MM.1S (cell line): ENCODE measurements at regions not wholly inside any gene's neighbourhood (a gene's known extent, or its start where the extent isn't known, plus 50 kb on each side); places are given as distances from the start of the nearest gene placed in this dataset.

Experiments used
- DNase-seq: peaks from one replicate; pipeline ENCODE4 v3.0.0-alpha.2; 2015
- H2AFZ ChIP-seq: fragments of 300-600 bp; sonication (generic); 2 replicates; pipeline ENCODE4 v1.6.0; 2016; ENCODE audit warnings: antibody characterized with exemption, low read length
- H3F3A ChIP-seq: fragments of 300-600 bp; sonication (generic); 2 replicates; pipeline ENCODE4 v1.6.1; 2016; ENCODE audit warnings: mild to moderate bottlenecking, antibody characterized with exemption, low read length, moderate library complexity, mixed read lengths; ENCODE audit not compliant: insufficient read depth
- H3K27ac ChIP-seq: fragments of 300-600 bp; sonication (generic); 2 replicates; pipeline ENCODE4 v1.5.1; 2016; ENCODE audit warnings: mild to moderate bottlenecking, low read length
- H3K27me3 ChIP-seq: fragments of 300-600 bp; sonication (generic); replicated peaks from 2 replicates; pipeline ENCODE4 v1.6.0; 2016; ENCODE audit warnings: low read length; ENCODE audit not compliant: insufficient read depth
- H3K36me3 ChIP-seq: fragments of 300-600 bp; sonication (generic); replicated peaks from 2 replicates; pipeline ENCODE4 v1.6.1; 2016; ENCODE audit warnings: mild to moderate bottlenecking, low read length, mixed read lengths; ENCODE audit not compliant: insufficient read depth
- H3K4me1 ChIP-seq: fragments of 300-600 bp; sonication (generic); 2 replicates; pipeline ENCODE4 v1.6.1; 2016; ENCODE audit warnings: low read length, mixed read lengths
- H3K4me2 ChIP-seq: fragments of 300-600 bp; sonication (generic); 2 replicates; pipeline ENCODE4 v1.6.0; 2016; ENCODE audit warnings: low read depth, low read length
- H3K4me3 ChIP-seq: fragments of 300-600 bp; sonication (generic); 2 replicates; pipeline ENCODE4 v1.5.1; 2016; ENCODE audit warnings: low read length, mixed read lengths
- H3K79me2 ChIP-seq: fragments of 300-600 bp; sonication (generic); 2 replicates; pipeline ENCODE4 v1.6.1; 2016; ENCODE audit warnings: mixed run types, low read length, mixed read lengths
- H3K9ac ChIP-seq: fragments of 300-600 bp; sonication (generic); 2 replicates; pipeline ENCODE4 v1.6.1; 2016; ENCODE audit warnings: low read length, mixed read lengths
- H3K9me2 ChIP-seq: fragments of 300-600 bp; sonication (generic); replicated peaks from 2 replicates; pipeline ENCODE4 v1.6.1; 2016; ENCODE audit warnings: mild to moderate bottlenecking, low read length, mixed read lengths; ENCODE audit not compliant: insufficient read depth
- H3K9me3 ChIP-seq: fragments of 300-600 bp; sonication (generic); replicated peaks from 2 replicates; pipeline ENCODE4 v1.6.1; 2016; ENCODE audit warnings: mild to moderate bottlenecking, low read length, mixed read lengths; ENCODE audit not compliant: insufficient read depth
- H4K20me1 ChIP-seq: fragments of 300-600 bp; sonication (generic); 2 replicates; pipeline ENCODE4 v1.6.1; 2016; ENCODE audit warnings: mild to moderate bottlenecking, low read length, moderate library complexity, mixed read lengths; ENCODE audit not compliant: insufficient read depth
- CTCF ChIP-seq: fragments of 300-600 bp; sonication (generic); IDR thresholded peaks from 2 replicates; pipeline ENCODE4 v1.5.1; 2016; ENCODE audit warnings: antibody characterized with exemption, low read length, mixed read lengths
- EZH2 ChIP-seq: fragments of 300-600 bp; sonication (generic); optimal IDR thresholded peaks from 2 replicates; pipeline ENCODE3; 2017; ENCODE audit warnings: low read depth, mild to moderate bottlenecking, antibody characterized with exemption, low read length, mixed read lengths
- EZH2phosphoT487 ChIP-seq: fragments of 300-600 bp; sonication (generic); IDR thresholded peaks from 2 replicates; pipeline ENCODE4 v1.6.1; 2018; ENCODE audit warnings: antibody characterized with exemption, low read length

- H3K4me3 ChIP-seq = no peak overlapping the region
- H3F3A ChIP-seq = no peaks in the 10 kb centered on the region
- H3K9ac ChIP-seq = no peak overlapping the region
- H3K9me2 ChIP-seq = no peaks in the 10 kb centered on the region
- TF ChIP-seq EZH2 (no peak), EZH2phosphoT487 (no peak), CTCF (no peak)
- H3K4me1 ChIP-seq = no peaks in the 10 kb centered on the region
- no peak for DNase-seq
- H3K36me3 ChIP-seq = no peaks in the 10 kb centered on the region
- no peak overlapping the region for H3K4me2 ChIP-seq
- no peak overlapping the region for H2AFZ ChIP-seq
- no peaks in the 10 kb centered on the region for H3K9me3 ChIP-seq
- no peaks in the 10 kb centered on the region for H3K27me3 ChIP-seq
- no peak overlapping the region for H3K27ac ChIP-seq
- no peaks in the 10 kb centered on the region for H3K79me2 ChIP-seq
- H4K20me1 ChIP-seq = no peaks in the 10 kb centered on the region
Measured at GRCh38 chr12:77122236-77122635, 56.9 kb upstream of the E2F7 start.

- Histone ChIP-seq H3K9ac (no peak overlapping the region), H2AFZ (no peak overlapping the region), H3K27me3 (no peaks in the 10 kb centered on the region), H4K20me1 (no peaks in the 10 kb centered on the region), H3K9me3 (no peaks in the 10 kb centered on the region), H3F3A (no peaks in the 10 kb centered on the region), H3K9me2 (no peaks in the 10 kb centered on the region), H3K4me2 (no peak overlapping the region), H3K79me2 (no peaks in the 10 kb centered on the region), H3K36me3 (no peaks in the 10 kb centered on the region), H3K4me3 (no peak overlapping the region), H3K4me1 (no peaks in the 10 kb centered on the region), H3K27ac (no peak overlapping the region)
- TF ChIP-seq CTCF = no peak
- TF ChIP-seq EZH2 = no peak
- TF ChIP-seq EZH2phosphoT487 = no peak
- no peak for DNase-seq
Measured at GRCh38 chr12:77120156-77121085, 55.1 kb upstream of the E2F7 start.

GRCh38 chr12:77118696-77119095, 53.3 kb upstream of the E2F7 start:
- H4K20me1 ChIP-seq = no peaks in the 10 kb centered on the region
- H3K27ac ChIP-seq = no peak overlapping the region

More at GRCh38 chr12:77118696-77119095, 53.3 kb upstream of the E2F7 start:
- no peaks in the 10 kb centered on the region for H3K9me2 ChIP-seq
- H2AFZ ChIP-seq = no peak overlapping the region
- H3K27me3 ChIP-seq = no peaks in the 10 kb centered on the region
- H3K4me3 ChIP-seq = no peak overlapping the region
- no peaks in the 10 kb centered on the region for H3K79me2 ChIP-seq
- DNase-seq = no peak
- H3K4me1 ChIP-seq = no peaks in the 10 kb centered on the region
- H3K9me3 ChIP-seq = no peaks in the 10 kb centered on the region
- no peak overlapping the region for H3K4me2 ChIP-seq
- no peaks in the 10 kb centered on the region for H3F3A ChIP-seq
- H3K9ac ChIP-seq = no peak overlapping the region
- no peaks in the 10 kb centered on the region for H3K36me3 ChIP-seq
- TF ChIP-seq EZH2phosphoT487 = no peak
- no peak for TF ChIP-seq CTCF
- TF ChIP-seq EZH2 = no peak
